ENCODE measurements at regions not wholly inside any gene's neighbourhood (a gene's known extent, or its start where the extent isn't known, plus 50 kb on each side); places are given as distances from the start of the nearest gene placed in this dataset.

- no peak overlapping the region for H3K4me3 ChIP-seq (ENCODE audit: low read depth, low read length)
- TF ChIP-seq CTCF (IDR thresholded peaks at IDR 0.05; ENCODE audit: insufficient read depth, low read depth, low read length) = no peak
- DNase-seq (ENCODE audit: low read depth) = no peak
Measured at GRCh38 chr6:100121854-100122609, 128.0 kb upstream of the MCHR2 start.

- DNase-seq (ENCODE audit: low read depth) = no peak
- no peak overlapping the region for H3K4me3 ChIP-seq (ENCODE audit: low read depth, low read length)
- no peak for TF ChIP-seq CTCF (IDR thresholded peaks at IDR 0.05; ENCODE audit: insufficient read depth, low read depth, low read length)
Measured at GRCh38 chr6:100119261-100119660, 125.2 kb upstream of the MCHR2 start.

- TF ChIP-seq CTCF (IDR thresholded peaks at IDR 0.05; ENCODE audit: insufficient read depth, low read depth, low read length) = no peak
- DNase-seq (ENCODE audit: low read depth) = no peak
Measured at GRCh38 chr6:100118301-100118700, 124.3 kb upstream of the MCHR2 start.

GRCh38 chr6:100117680-100118079 is 123.7 kb upstream of the MCHR2 start:
- DNase-seq (ENCODE audit: low read depth) = no peak
- no peak overlapping the region for H3K4me3 ChIP-seq (ENCODE audit: low read depth, low read length)
- TF ChIP-seq CTCF (IDR thresholded peaks at IDR 0.05; ENCODE audit: insufficient read depth, low read depth, low read length) = no peak

More at GRCh38 chr6:100118301-100118700, 124.3 kb upstream of the MCHR2 start:
- H3K4me3 ChIP-seq (ENCODE audit: low read depth, low read length) = no peak overlapping the region

- peak; percentile 76 for DNase-seq (ENCODE audit: low read depth)
- no peak overlapping the region for H3K4me3 ChIP-seq (ENCODE audit: low read depth, low read length)
- TF ChIP-seq CTCF (IDR thresholded peaks at IDR 0.05; ENCODE audit: insufficient read depth, low read depth, low read length) = peak; percentile 73
Measured at GRCh38 chr6:100116411-100117194, 122.6 kb upstream of the MCHR2 start.

- H3K4me3 ChIP-seq (ENCODE audit: low read depth, low read length) = no peak overlapping the region
- no peak for TF ChIP-seq CTCF (IDR thresholded peaks at IDR 0.05; ENCODE audit: insufficient read depth, low read depth, low read length)
- no peak for DNase-seq (ENCODE audit: low read depth)
Measured at GRCh38 chr6:100115407-100116101, 121.5 kb upstream of the MCHR2 start.
